AG04449 (cell line): ENCODE measurements at regions not wholly inside any gene's neighbourhood (a gene's known extent, or its start where the extent isn't known, plus 50 kb on each side); places are given as distances from the start of the nearest gene placed in this dataset.

Experiments used
- CTCF ChIA-PET: fragments of 350-600 bp; formaldehyde crosslinking; extraction: SDS; loops from one replicate; lab custom pipeline; 2021; ENCODE audit warnings: antibody characterized with exemption; lab: Yijun Ruan, JAX
- POLR2A ChIA-PET: fragments of 400-600, 350-600 bp; formaldehyde crosslinking; extraction: SDS; loops from one replicate; lab custom pipeline; 2020; ENCODE audit warnings: antibody characterized with exemption, inconsistent platforms; lab: Yijun Ruan, JAX
- DNase-seq: peaks from one replicate; pipeline ENCODE4 v3.0.0-alpha.2; 2010; ENCODE audit warnings: low read depth, low spot score
- H3K4me3 ChIP-seq: 2 replicates; pipeline ENCODE4 v1.5.1; 2011; ENCODE audit warnings: low read depth, mild to moderate bottlenecking, control low read depth, low read length
- CTCF ChIP-seq: IDR thresholded peaks from one replicate; pipeline ENCODE4 v1.5.1; 2011; ENCODE audit warnings: mild to moderate bottlenecking, moderate library complexity, low read length, control low read depth, inconsistent platforms; ENCODE audit not compliant: insufficient read depth; ENCODE audit errors: missing control alignments

GRCh38 chr3:66809595-66809958, 188.5 kb upstream of the KBTBD8 start:
- H3K4me3 ChIP-seq: no peak overlapping the region
- POLR2A ChIA-PET: no interaction called here
- CTCF ChIA-PET: interaction anchor here (0.6 to 1.9 kb wide), 6 partner anchors 9 to 426 kb away, joined by 3 to 14 read pairs (median 4); no protein-coding TSS in a partner anchor
- no peak for TF ChIP-seq CTCF
- DNase-seq: no peak

GRCh38 chr3:66812136-66812535, 186.0 kb upstream of the KBTBD8 start:
- no peak for TF ChIP-seq CTCF
- ChIA-PET POLR2A (no interaction called here), CTCF (interaction anchor here (1.2 to 5.5 kb wide), 4 partner anchors 8 to 404 kb away, joined by 3 to 33 read pairs (median 14); no protein-coding TSS in a partner anchor)
- H3K4me3 ChIP-seq: no peak overlapping the region
- no peak for DNase-seq

- DNase-seq: no peak
- no peak for TF ChIP-seq CTCF
- ChIA-PET CTCF (interaction anchor here (1.1 to 5.5 kb wide), 5 partner anchors 9 to 536 kb away, joined by 3 to 33 read pairs (median 6); no protein-coding TSS in a partner anchor), POLR2A (no interaction called here)
- H3K4me3 ChIP-seq: no peak overlapping the region
Measured at GRCh38 chr3:66812741-66813140, 185.4 kb upstream of the KBTBD8 start.

- peak; percentile 36 for DNase-seq
- POLR2A ChIA-PET: no interaction called here
- TF ChIP-seq CTCF: peak; percentile 24
- no peak overlapping the region for H3K4me3 ChIP-seq
- CTCF ChIA-PET: interaction anchor here (0.6 to 11.5 kb wide), 42 partner anchors 10 to 567 kb away, joined by 3 to 248 read pairs (median 5); no protein-coding TSS in a partner anchor
Measured at GRCh38 chr3:66816090-66816761, 181.9 kb upstream of the KBTBD8 start.

- ChIA-PET POLR2A (no interaction called here), CTCF (interaction anchor here (0.6 to 13.2 kb wide), 21 partner anchors 8 to 566 kb away, joined by 3 to 248 read pairs (median 6); no protein-coding TSS in a partner anchor)
- DNase-seq: no peak
- no peak overlapping the region for H3K4me3 ChIP-seq
- TF ChIP-seq CTCF: no peak
Measured at GRCh38 chr3:66817951-66818557, 180.1 kb upstream of the KBTBD8 start.

- ChIA-PET CTCF (interaction anchor here (1.0 to 13.2 kb wide), 8 partner anchors 9 to 568 kb away, joined by 4 to 248 read pairs (median 34); no protein-coding TSS in a partner anchor), POLR2A (no interaction called here)
- no peak for DNase-seq
- no peak for TF ChIP-seq CTCF
- no peak overlapping the region for H3K4me3 ChIP-seq
Measured at GRCh38 chr3:66819993-66820501, 178.1 kb upstream of the KBTBD8 start.
